Fibroblast of lung (primary cell): ENCODE measurements at regions not wholly inside any gene's neighbourhood (a gene's known extent, or its start where the extent isn't known, plus 50 kb on each side); places are given as distances from the start of the nearest gene placed in this dataset.

Source experiments
- DNase-seq, 2 donors: peaks; one replicate each; pipeline versions ENCODE4 v3.0.0 to v3.0.0-alpha.2; 2010; ENCODE audit warnings: low read depth in 2 of 2
- H2AFZ ChIP-seq: 2 replicates; pipeline ENCODE4 v1.5.1; 2012; ENCODE audit warnings: low read length, control low read depth, inconsistent platforms
- H3K27ac ChIP-seq: 2 replicates; pipeline ENCODE4 v1.5.1; 2011; ENCODE audit warnings: low read length, control low read depth; ENCODE audit not compliant: insufficient read depth
- H3K27me3 ChIP-seq: 2 replicates; pipeline ENCODE4 v1.5.1; 2011; ENCODE audit warnings: mild to moderate bottlenecking, low read length; ENCODE audit not compliant: control insufficient read depth, insufficient read depth
- H3K36me3 ChIP-seq: 2 replicates; pipeline ENCODE4 v1.5.1; 2011; ENCODE audit warnings: low read length; ENCODE audit not compliant: control insufficient read depth, insufficient read depth
- H3K4me1 ChIP-seq: 2 replicates; pipeline ENCODE4 v1.5.1; 2011; ENCODE audit warnings: low read length; ENCODE audit not compliant: control insufficient read depth, insufficient read depth; ENCODE audit errors: extremely low read depth
- H3K4me2 ChIP-seq: 2 replicates; pipeline ENCODE4 v1.5.1; 2011; ENCODE audit warnings: low read length, control low read depth; ENCODE audit not compliant: insufficient read depth; ENCODE audit errors: extremely low read depth
- H3K4me3 ChIP-seq, 4 experiments: fragments of 200-600 bp in 1 of 4; sonication (generic) in 1 of 4; replicated peaks in 1 of 4; 2 replicates each; pipeline ENCODE4 v1.5.1; 2011 to 2016; ENCODE audit warnings: low read length in 4 of 4, low read depth in 3 of 4, mild to moderate bottlenecking in 3 of 4, control low read depth in 2 of 4, inconsistent platforms in 1 of 4, mixed read lengths in 1 of 4; ENCODE audit not compliant: insufficient read depth in 1 of 4; ENCODE audit errors: control extremely low read depth in 1 of 4
- H3K79me2 ChIP-seq: 2 replicates; pipeline ENCODE4 v1.5.1; 2012; ENCODE audit warnings: mild to moderate bottlenecking, low read length, inconsistent platforms; ENCODE audit not compliant: control insufficient read depth, insufficient read depth
- H3K9ac ChIP-seq: 2 replicates; pipeline ENCODE4 v1.5.1; 2011; ENCODE audit warnings: mild to moderate bottlenecking, low read length, control low read depth; ENCODE audit not compliant: insufficient read depth
- H3K9me3 ChIP-seq: 2 replicates; pipeline ENCODE4 v1.5.1; 2012; ENCODE audit warnings: low read depth, low read length; ENCODE audit not compliant: control insufficient read depth, insufficient read depth
- H4K20me1 ChIP-seq: 2 replicates; pipeline ENCODE4 v1.5.1; 2011; ENCODE audit warnings: low read length; ENCODE audit not compliant: control insufficient read depth, insufficient read depth; ENCODE audit errors: extremely low read depth
- CTCF ChIP-seq, 2 donors: IDR thresholded peaks in 1 of 2; conservative IDR thresholded peaks in 1 of 2; 1 replicate in 1 of 2; 2 replicates in 1 of 2; pipeline ENCODE4 v1.5.1; 2011 to 2012; ENCODE audit warnings: low read length in 2 of 2, control low read depth in 1 of 2, inconsistent platforms in 1 of 2, low read depth in 1 of 2, mild to moderate bottlenecking in 1 of 2
- EZH2 ChIP-seq: IDR thresholded peaks from 2 replicates; pipeline ENCODE4 v1.5.1; 2012; ENCODE audit warnings: low read length, control low read depth, mild to moderate bottlenecking; ENCODE audit errors: missing control alignments

GRCh38 chr1:90605070-90605469, 112.0 kb downstream of the BARHL2 start:
- Histone ChIP-seq H3K4me2 (no peak overlapping the region), H3K79me2 (no peaks in the 10 kb centered on the region), H3K9ac (no peak overlapping the region), H2AFZ (no peak overlapping the region), H4K20me1 (no peaks in the 10 kb centered on the region), H3K27me3 (no peaks in the 10 kb centered on the region), H3K4me3 (no peak overlapping the region), H3K36me3 (no peaks in the 10 kb centered on the region), H3K4me1 (no peaks in the 10 kb centered on the region), H3K27ac (no peak overlapping the region), H3K9me3 (no peaks in the 10 kb centered on the region)
- TF ChIP-seq CTCF (conservative IDR thresholded peaks at IDR 0.05 in 1 of 2, IDR thresholded peaks at IDR 0.05 in 1 of 2; ENCODE audit: low read depth in 1 of 2, low read length in 2 of 2) (no peak), EZH2 (no peak)
- no peak for DNase-seq

GRCh38 chr1:90593312-90593711, 123.8 kb downstream of the BARHL2 start:
- no peak overlapping the region for H3K27ac ChIP-seq
- TF ChIP-seq EZH2 (no peak), CTCF (conservative IDR thresholded peaks at IDR 0.05 in 1 of 2, IDR thresholded peaks at IDR 0.05 in 1 of 2; ENCODE audit: low read depth in 1 of 2, low read length in 2 of 2) (no peak)
- H3K9me3 ChIP-seq = no peaks in the 10 kb centered on the region
- H2AFZ ChIP-seq = no peak overlapping the region
- H3K79me2 ChIP-seq = no peaks in the 10 kb centered on the region
- H3K9ac ChIP-seq = no peak overlapping the region
- H3K4me2 ChIP-seq = no peak overlapping the region
- no peaks in the 10 kb centered on the region for H3K4me1 ChIP-seq
- H3K4me3 ChIP-seq = no peak overlapping the region
- H3K27me3 ChIP-seq = no peaks in the 10 kb centered on the region
- H4K20me1 ChIP-seq = no peaks in the 10 kb centered on the region
- no peaks in the 10 kb centered on the region for H3K36me3 ChIP-seq
- DNase-seq = no peak

GRCh38 chr1:90591970-90592356, 125.1 kb downstream of the BARHL2 start:
- Histone ChIP-seq H3K9ac (no peak overlapping the region), H3K27ac (no peak overlapping the region), H3K4me3 (no peak overlapping the region), H3K79me2 (no peaks in the 10 kb centered on the region), H3K27me3 (no peaks in the 10 kb centered on the region), H3K4me2 (no peak overlapping the region), H4K20me1 (no peaks in the 10 kb centered on the region), H2AFZ (no peak overlapping the region), H3K4me1 (no peaks in the 10 kb centered on the region), H3K9me3 (no peaks in the 10 kb centered on the region), H3K36me3 (no peaks in the 10 kb centered on the region)
- no peak for DNase-seq
- no peak for TF ChIP-seq CTCF (conservative IDR thresholded peaks at IDR 0.05 in 1 of 2, IDR thresholded peaks at IDR 0.05 in 1 of 2; ENCODE audit: low read depth in 1 of 2, low read length in 2 of 2)
- no peak for TF ChIP-seq EZH2
